AG09319 (cell line): ENCODE measurements at regions not wholly inside any gene's neighbourhood (a gene's known extent, or its start where the extent isn't known, plus 50 kb on each side); places are given as distances from the start of the nearest gene placed in this dataset.

Source experiments
- DNase-seq: peaks from one replicate; pipeline ENCODE4 v3.0.0-alpha.2; 2010; ENCODE audit warnings: low read depth; ENCODE audit errors: extremely low read depth
- TF ChIP-seq, protein P1 (sequence below): IDR thresholded peaks from 2 replicates; pipeline ENCODE4 v1.5.1; 2011; ENCODE audit warnings: low read depth, mild to moderate bottlenecking, inconsistent platforms, low read length, moderate library complexity

DNA sequence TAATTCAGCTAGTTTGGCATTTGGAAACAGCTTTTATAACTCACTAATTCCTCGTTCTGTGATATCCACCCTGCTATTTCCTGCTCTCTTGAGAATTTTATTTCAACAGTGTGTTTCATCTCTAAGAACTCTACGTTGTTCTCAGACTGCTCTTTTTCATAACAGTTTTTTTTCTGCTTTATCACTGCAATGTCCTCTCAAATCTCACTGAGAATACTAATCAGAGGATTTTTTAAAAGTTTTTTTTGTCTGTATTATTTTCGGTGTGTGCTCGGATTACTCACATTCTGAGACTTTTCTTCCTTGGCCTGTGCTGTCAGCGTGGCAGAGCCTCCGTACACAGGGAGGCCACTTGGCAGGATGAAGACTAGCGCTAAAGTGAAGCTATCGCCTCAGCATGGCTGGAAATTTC is 59.4 kb upstream of the NEO1 start:
- TF ChIP-seq, protein P1, sequence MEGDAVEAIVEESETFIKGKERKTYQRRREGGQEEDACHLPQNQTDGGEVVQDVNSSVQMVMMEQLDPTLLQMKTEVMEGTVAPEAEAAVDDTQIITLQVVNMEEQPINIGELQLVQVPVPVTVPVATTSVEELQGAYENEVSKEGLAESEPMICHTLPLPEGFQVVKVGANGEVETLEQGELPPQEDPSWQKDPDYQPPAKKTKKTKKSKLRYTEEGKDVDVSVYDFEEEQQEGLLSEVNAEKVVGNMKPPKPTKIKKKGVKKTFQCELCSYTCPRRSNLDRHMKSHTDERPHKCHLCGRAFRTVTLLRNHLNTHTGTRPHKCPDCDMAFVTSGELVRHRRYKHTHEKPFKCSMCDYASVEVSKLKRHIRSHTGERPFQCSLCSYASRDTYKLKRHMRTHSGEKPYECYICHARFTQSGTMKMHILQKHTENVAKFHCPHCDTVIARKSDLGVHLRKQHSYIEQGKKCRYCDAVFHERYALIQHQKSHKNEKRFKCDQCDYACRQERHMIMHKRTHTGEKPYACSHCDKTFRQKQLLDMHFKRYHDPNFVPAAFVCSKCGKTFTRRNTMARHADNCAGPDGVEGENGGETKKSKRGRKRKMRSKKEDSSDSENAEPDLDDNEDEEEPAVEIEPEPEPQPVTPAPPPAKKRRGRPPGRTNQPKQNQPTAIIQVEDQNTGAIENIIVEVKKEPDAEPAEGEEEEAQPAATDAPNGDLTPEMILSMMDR: no peak
- no peak for DNase-seq

GRCh38 chr15:72991026-72991425 is 61.2 kb upstream of the NEO1 start:
- no peak for DNase-seq
- TF ChIP-seq, protein P1: no peak

- TF ChIP-seq, protein P1: no peak
- DNase-seq: no peak
Measured at GRCh38 chr15:72983801-72984545, 68.3 kb upstream of the NEO1 start.

DNA sequence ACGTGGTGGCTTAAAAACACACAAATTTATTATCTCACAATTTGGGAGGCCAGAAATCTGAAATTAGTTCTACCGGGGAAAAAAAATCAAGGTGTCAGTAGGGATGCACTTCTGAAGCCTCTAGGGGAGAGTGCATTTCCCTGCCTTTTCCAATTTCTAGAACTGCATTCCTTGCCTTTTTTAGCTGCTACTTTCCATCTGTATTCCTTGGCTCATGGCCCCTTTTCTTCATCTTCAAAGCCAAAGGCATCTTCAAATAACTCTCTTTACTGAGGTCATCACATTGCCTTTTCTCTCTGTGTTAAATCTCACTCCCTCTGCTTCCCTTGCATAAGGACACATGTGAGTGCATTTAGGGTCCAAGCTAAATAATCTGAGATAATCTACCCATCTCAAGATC is 69.5 kb upstream of the NEO1 start:
- TF ChIP-seq, protein P1: no peak
- DNase-seq: no peak

GRCh38 chr15:72980661-72981060 is 71.6 kb upstream of the NEO1 start:
- TF ChIP-seq, protein P1: no peak
- no peak for DNase-seq

DNA sequence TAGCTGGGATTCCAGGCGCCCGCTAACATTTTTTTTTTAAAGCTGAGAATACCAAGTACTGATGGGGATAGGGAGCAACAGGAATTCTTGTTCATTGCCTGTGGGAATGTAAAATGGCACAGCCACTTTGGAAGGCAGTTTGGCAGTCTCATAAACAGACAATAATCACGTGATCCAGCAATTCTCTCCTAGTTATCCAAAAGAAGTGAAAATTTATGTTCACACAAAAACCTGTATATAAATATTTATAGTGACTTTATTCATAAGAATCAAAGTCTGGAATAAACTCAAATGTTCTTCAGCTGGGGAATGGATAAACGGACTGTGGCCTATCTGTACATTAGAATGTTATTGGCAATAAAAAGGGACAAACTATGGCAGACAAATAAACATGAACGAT is 72.5 kb upstream of the NEO1 start:
- TF ChIP-seq, protein P1: no peak
- no peak for DNase-seq

DNA sequence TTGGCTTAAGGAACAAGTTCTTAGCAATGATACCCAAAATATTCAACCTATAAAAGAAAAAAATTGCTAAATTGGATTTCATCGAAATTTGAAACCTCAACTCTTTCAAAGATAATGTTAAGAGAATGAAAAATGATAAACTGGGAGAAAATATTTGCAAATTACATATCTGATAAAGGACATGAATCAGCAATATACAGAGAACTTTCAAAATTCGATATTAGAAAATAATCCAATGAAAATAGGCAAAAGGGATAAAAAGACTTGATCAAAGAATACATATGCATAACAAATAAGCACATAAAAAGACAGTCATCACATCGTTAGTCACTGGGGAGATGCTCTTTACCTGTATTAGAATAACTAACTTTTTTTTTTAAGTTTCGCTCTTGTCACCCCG is 73.0 kb upstream of the NEO1 start:
- no peak for DNase-seq
- TF ChIP-seq, protein P1: no peak
